Mesendoderm (in vitro differentiated cells): ENCODE measurements at regions not wholly inside any gene's neighbourhood (a gene's known extent, or its start where the extent isn't known, plus 50 kb on each side); places are given as distances from the start of the nearest gene placed in this dataset.

ENCODE experiments used
- DNase-seq: peaks from one replicate; pipeline ENCODE4 v3.0.0; 2013
- H2AK5ac ChIP-seq: 2 replicates; pipeline ENCODE4 v1.6.1; 2013; ENCODE audit warnings: low read length, inconsistent platforms
- H2BK120ac ChIP-seq: 2 replicates; pipeline ENCODE4 v1.6.1; 2013; ENCODE audit warnings: low read depth, mild to moderate bottlenecking, low read length, moderate library complexity, mixed read lengths
- H2BK15ac ChIP-seq: replicated peaks from 2 replicates; pipeline ENCODE4 v1.6.1; 2013; ENCODE audit warnings: low read depth, mild to moderate bottlenecking, moderate library complexity
- H2BK5ac ChIP-seq: 2 replicates; pipeline ENCODE4 v1.6.1; 2013; ENCODE audit warnings: low read length, inconsistent platforms
- H3K18ac ChIP-seq: 2 replicates; pipeline ENCODE4 v1.6.1; 2013; ENCODE audit warnings: mild to moderate bottlenecking, low read length, mixed read lengths
- H3K23ac ChIP-seq: one replicate; pipeline ENCODE4 v1.6.1; 2013; ENCODE audit warnings: low read length
- H3K27ac ChIP-seq: 2 replicates; pipeline ENCODE4 v1.5.1; 2013; ENCODE audit warnings: low read depth, mild to moderate bottlenecking, inconsistent platforms, low read length, moderate library complexity
- H3K27me3 ChIP-seq: 2 replicates; pipeline ENCODE4 v1.6.1; 2013; ENCODE audit warnings: low read length, control low read depth, mild to moderate bottlenecking, inconsistent platforms; ENCODE audit not compliant: insufficient read depth, poor library complexity
- H3K36me3 ChIP-seq: 2 replicates; pipeline ENCODE4 v1.6.1; 2013; ENCODE audit warnings: low read length, inconsistent platforms; ENCODE audit not compliant: control insufficient read depth, insufficient read depth
- H3K4ac ChIP-seq: one replicate; pipeline ENCODE4 v1.6.1; 2013; ENCODE audit warnings: low read depth, mild to moderate bottlenecking, low read length, moderate library complexity
- H3K4me1 ChIP-seq: 2 replicates; pipeline ENCODE4 v1.6.1; 2013; ENCODE audit warnings: low read depth, low read length, inconsistent platforms; ENCODE audit not compliant: control insufficient read depth
- H3K4me2 ChIP-seq: 2 replicates; pipeline ENCODE4 v1.6.1; 2013; ENCODE audit warnings: low read length
- H3K4me3 ChIP-seq: 2 replicates; pipeline ENCODE4 v1.5.1; 2013; ENCODE audit warnings: mild to moderate bottlenecking, low read length
- H3K56ac ChIP-seq: one replicate; pipeline ENCODE4 v1.6.1; 2013; ENCODE audit warnings: low read length
- H3K79me1 ChIP-seq: 2 replicates; pipeline ENCODE4 v1.6.1; 2013; ENCODE audit warnings: low read length, inconsistent platforms
- H3K79me2 ChIP-seq: 2 replicates; pipeline ENCODE4 v1.6.1; 2013; ENCODE audit warnings: mild to moderate bottlenecking, low read length; ENCODE audit not compliant: control insufficient read depth, insufficient read depth
- H3K9ac ChIP-seq: 2 replicates; pipeline ENCODE4 v1.6.1; 2013; ENCODE audit warnings: low read length, inconsistent platforms
- H4K5ac ChIP-seq: one replicate; pipeline ENCODE4 v1.6.1; 2013; ENCODE audit warnings: low read length
- H4K8ac ChIP-seq: one replicate; pipeline ENCODE4 v1.6.1; 2013; ENCODE audit warnings: low read depth, mild to moderate bottlenecking, control low read depth, low read length, moderate library complexity
- WGBS: extraction: QIAGEN DNeasy Blood & Tissue Kit; methylation state at CpG from one replicate; pipeline ENCODE4 v1.1.7; 2013; ENCODE audit warnings: low lambda C conversion rate, missing lambda C conversion rate; ENCODE audit not compliant: insufficient coverage; ENCODE audit errors: extremely low coverage; 5-methylcytosine and 5-hydroxymethylcytosine counted together

GRCh38 chr1:101290922-101291561, 54.2 kb downstream of the S1PR1 start:
- no peak for DNase-seq
- Histone ChIP-seq H3K18ac (peak overlapping the region; percentile 4), H3K27me3 (no peaks in the 10 kb centered on the region), H2AK5ac (no peak overlapping the region), H2BK15ac (no peak overlapping the region), H3K79me1 (no peaks in the 10 kb centered on the region), H3K27ac (no peak overlapping the region), H3K23ac (no peak overlapping the region), H3K36me3 (no peaks in the 10 kb centered on the region), H4K5ac (no peak overlapping the region), H3K4ac (no peak overlapping the region), H4K8ac (no peak overlapping the region), H3K79me2 (no peaks in the 10 kb centered on the region), H3K4me1 (no peaks in the 10 kb centered on the region), H2BK5ac (no peak overlapping the region), H3K4me2 (no peak overlapping the region), H3K9ac (no peak overlapping the region), H2BK120ac (no peak overlapping the region), H3K4me3 (no peak overlapping the region), H3K56ac (no peak overlapping the region)
- no CpG with 5 or more reads among the region's 3 CpGs for WGBS

GRCh38 chr1:101291562-101292380, 55.0 kb downstream of the S1PR1 start:
- H3K4me1 ChIP-seq = no peaks in the 10 kb centered on the region
- H3K27me3 ChIP-seq = no peaks in the 10 kb centered on the region
- peak; percentile 42 for DNase-seq
- no peaks in the 10 kb centered on the region for H3K79me1 ChIP-seq
- H2AK5ac ChIP-seq = no peak overlapping the region
- H2BK120ac ChIP-seq = no peak overlapping the region
- no peak overlapping the region for H3K4me2 ChIP-seq
- no peak overlapping the region for H3K56ac ChIP-seq
- no peak overlapping the region for H3K4me3 ChIP-seq
- H3K9ac ChIP-seq = no peak overlapping the region
- no peak overlapping the region for H3K23ac ChIP-seq
- H4K5ac ChIP-seq = no peak overlapping the region
- H2BK15ac ChIP-seq = no peak overlapping the region
- H2BK5ac ChIP-seq = no peak overlapping the region
- no peaks in the 10 kb centered on the region for H3K36me3 ChIP-seq
- H4K8ac ChIP-seq = no peak overlapping the region
- H3K27ac ChIP-seq = no peak overlapping the region
- H3K4ac ChIP-seq = no peak overlapping the region
- H3K79me2 ChIP-seq = no peaks in the 10 kb centered on the region
- WGBS = no CpG with 5 or more reads among the region's 4 CpGs
- no peak overlapping the region for H3K18ac ChIP-seq

GRCh38 chr1:101293461-101294051, 56.7 kb downstream of the S1PR1 start:
- no CpG with 5 or more reads among the region's 4 CpGs for WGBS

GRCh38 chr1:101295209-101295608, 58.4 kb downstream of the S1PR1 start:
- Histone ChIP-seq H2AK5ac (no peak overlapping the region), H3K4me2 (no peak overlapping the region), H2BK5ac (no peak overlapping the region), H3K9ac (no peak overlapping the region), H3K4me3 (no peak overlapping the region), H3K36me3 (no peaks in the 10 kb centered on the region), H3K79me2 (no peaks in the 10 kb centered on the region), H3K79me1 (no peaks in the 10 kb centered on the region), H3K56ac (no peak overlapping the region), H3K18ac (no peak overlapping the region), H3K4me1 (no peaks in the 10 kb centered on the region), H3K27me3 (no peaks in the 10 kb centered on the region), H2BK15ac (no peak overlapping the region), H3K4ac (no peak overlapping the region), H3K23ac (no peak overlapping the region), H2BK120ac (no peak overlapping the region), H3K27ac (no peak overlapping the region), H4K5ac (no peak overlapping the region), H4K8ac (no peak overlapping the region)
- WGBS = no CpG with 5 or more reads among the region's 4 CpGs
- DNase-seq = no peak

More at GRCh38 chr1:101293461-101294051, 56.7 kb downstream of the S1PR1 start:
- Histone ChIP-seq H3K23ac (no peak overlapping the region), H3K4me3 (no peak overlapping the region), H3K79me1 (no peaks in the 10 kb centered on the region), H2BK15ac (no peak overlapping the region), H3K56ac (no peak overlapping the region), H3K36me3 (no peaks in the 10 kb centered on the region), H3K4me2 (no peak overlapping the region), H3K27ac (no peak overlapping the region), H2BK5ac (no peak overlapping the region), H2AK5ac (no peak overlapping the region), H3K79me2 (no peaks in the 10 kb centered on the region), H3K4ac (no peak overlapping the region), H3K9ac (no peak overlapping the region), H3K27me3 (no peaks in the 10 kb centered on the region), H4K8ac (no peak overlapping the region), H4K5ac (no peak overlapping the region), H3K4me1 (no peaks in the 10 kb centered on the region), H3K18ac (no peak overlapping the region), H2BK120ac (no peak overlapping the region)
- DNase-seq = no peak

GRCh38 chr1:101298663-101299062, 61.8 kb downstream of the S1PR1 start:
- Histone ChIP-seq H3K27ac (no peak overlapping the region), H3K9ac (no peak overlapping the region), H2AK5ac (no peak overlapping the region), H3K4ac (no peak overlapping the region), H3K79me1 (no peaks in the 10 kb centered on the region), H4K8ac (no peak overlapping the region), H3K27me3 (no peaks in the 10 kb centered on the region), H2BK15ac (no peak overlapping the region), H3K36me3 (no peaks in the 10 kb centered on the region), H3K4me2 (no peak overlapping the region), H3K23ac (no peak overlapping the region), H3K18ac (no peak overlapping the region), H2BK5ac (no peak overlapping the region), H3K4me1 (no peaks in the 10 kb centered on the region), H3K56ac (no peak overlapping the region), H3K4me3 (no peak overlapping the region), H2BK120ac (no peak overlapping the region), H3K79me2 (no peaks in the 10 kb centered on the region), H4K5ac (no peak overlapping the region)
- WGBS = no CpG with 5 or more reads among the region's 3 CpGs
- no peak for DNase-seq
